HCT116 (cell line): ENCODE measurements at regions not wholly inside any gene's neighbourhood (a gene's known extent, or its start where the extent isn't known, plus 50 kb on each side); places are given as distances from the start of the nearest gene placed in this dataset.
"Not testable (repeated sequence)": the region's sequence is repeated elsewhere in the genome, so short reads cannot be mapped to it uniquely, and the experiment has no call there.

Source experiments
- ATAC-seq: fragments of 200-7000 bp; cut with Tn5 transposase; 2 replicates; pipeline ENCODE4 v1.9.1; 2020; ENCODE audit warnings: mild to moderate bottlenecking, moderate library complexity
- BruUV-seq: library from RNA; stranded (reverse); fragments of 400-500 nt; replicated peaks from 2 replicates; lab custom pipeline; 2021; lab: Mats Ljungman, UMichigan
- CTCF ChIA-PET: fragments of 300-600 bp; sonication (Branson Sonifier 250); formaldehyde crosslinking; loops from one replicate; lab custom pipeline; 2021; ENCODE audit warnings: antibody characterized with exemption; lab: Charles Lee
- POLR2A ChIA-PET: fragments of 300-600, 350-600 bp; sonication (Branson Sonifier 250); formaldehyde crosslinking; loops from one replicate; lab custom pipeline; 2021; ENCODE audit warnings: antibody characterized with exemption; lab: Charles Lee
- RAD21 ChIA-PET, 2 experiments: fragments of 300-600 bp; sonication (Branson Sonifier 250); formaldehyde crosslinking; loops; one replicate each; lab custom pipeline; 2023; ENCODE audit warnings: low total read pairs in 2 of 2; ENCODE audit not compliant: uncharacterized antibody in 2 of 2, unreplicated experiment in 2 of 2, low non-redundant PET in 1 of 2; lab: Charles Lee
- DNase-seq: peaks from one replicate; pipeline ENCODE4 v3.0.0-alpha.2; 2010; ENCODE audit warnings: low read depth, low spot score
- H2AFZ ChIP-seq: fragments of 200-600 bp; shearing (Covaris generic), sonication (generic); 2 replicates; pipeline ENCODE4 v1.6.1; 2017; ENCODE audit warnings: low read depth, mixed run types, mixed read lengths, antibody characterized with exemption, low read length; ENCODE audit not compliant: poor library complexity, severe bottlenecking
- H3K27ac ChIP-seq: 2 replicates; pipeline ENCODE4 v1.5.1; 2012; ENCODE audit warnings: low read depth, low read length
- H3K27me3 ChIP-seq: fragments of 200-600 bp; sonication (generic); 2 replicates; pipeline ENCODE4 v1.6.1; 2016; ENCODE audit warnings: mixed run types, low read length, mixed read lengths; ENCODE audit not compliant: insufficient read depth
- H3K36me3 ChIP-seq, 2 experiments: fragments of 200-500 bp in 1 of 2; fragments of 200-600 bp in 1 of 2; sonication (Bioruptor generic) in 1 of 2; sonication (generic) in 1 of 2; 2 replicates each; pipeline versions ENCODE4 v1.5.1 to v1.6.1; 2014 to 2016; ENCODE audit warnings: low read length in 2 of 2, inconsistent platforms in 1 of 2, mixed read lengths in 1 of 2, mixed run types in 1 of 2; ENCODE audit not compliant: insufficient read depth in 2 of 2, control insufficient read depth in 1 of 2
- H3K4me1 ChIP-seq, 2 experiments: fragments of 200-600 bp in 1 of 2; sonication (generic) in 1 of 2; 2 replicates each; pipeline versions ENCODE4 v1.5.1 to v1.6.1; 2012 to 2017; ENCODE audit warnings: low read length in 2 of 2, inconsistent platforms in 1 of 2, mild to moderate bottlenecking in 1 of 2, mixed read lengths in 1 of 2, mixed run types in 1 of 2, moderate library complexity in 1 of 2; ENCODE audit not compliant: insufficient read depth in 2 of 2, control insufficient read depth in 1 of 2
- H3K4me2 ChIP-seq: fragments of 200-600 bp; sonication (generic); 2 replicates; pipeline ENCODE4 v1.6.1; 2017; ENCODE audit warnings: mixed run types, low read length, mixed read lengths
- H3K4me3 ChIP-seq, 2 experiments: fragments of 200-600 bp in 1 of 2; sonication (generic) in 1 of 2; replicated peaks in 1 of 2; 2 replicates each; pipeline ENCODE4 v1.5.1; 2011 to 2016; ENCODE audit warnings: low read length in 2 of 2, control low read depth in 1 of 2, low read depth in 1 of 2, mild to moderate bottlenecking in 1 of 2, mixed read lengths in 1 of 2, mixed run types in 1 of 2
- H3K79me2 ChIP-seq: fragments of 200-600 bp; sonication (generic); 2 replicates; pipeline ENCODE4 v1.6.1; 2017; ENCODE audit warnings: mild to moderate bottlenecking, mixed run types, low read length, moderate library complexity, mixed read lengths; ENCODE audit not compliant: insufficient read depth
- H3K9ac ChIP-seq: fragments of 200-600 bp; sonication (generic); 2 replicates; pipeline ENCODE4 v1.6.1; 2016; ENCODE audit warnings: low read length, mixed read lengths
- H3K9me2 ChIP-seq: fragments of 200-600 bp; sonication (generic), shearing (Covaris generic); 2 replicates; pipeline ENCODE4 v1.6.1; 2017; ENCODE audit warnings: mixed run types, mild to moderate bottlenecking, moderate library complexity; ENCODE audit not compliant: insufficient read depth
- H3K9me3 ChIP-seq, 2 experiments: fragments of 200-500 bp in 1 of 2; fragments of 200-600 bp in 1 of 2; sonication (Bioruptor generic) in 1 of 2; sonication (generic) in 1 of 2; 2 replicates each; pipeline ENCODE4 v1.6.1; 2014 to 2017; ENCODE audit warnings: low read length in 2 of 2, mixed read lengths in 2 of 2, inconsistent platforms in 1 of 2, low read depth in 1 of 2, mild to moderate bottlenecking in 1 of 2, mixed run types in 1 of 2, moderate library complexity in 1 of 2; ENCODE audit not compliant: control insufficient read depth in 1 of 2, insufficient read depth in 1 of 2
- H4K20me1 ChIP-seq: fragments of 200-600 bp; sonication (generic), shearing (Covaris generic); 2 replicates; pipeline ENCODE4 v1.6.1; 2017; ENCODE audit warnings: mixed run types, mild to moderate bottlenecking, moderate library complexity; ENCODE audit not compliant: insufficient read depth
- CBX3 ChIP-seq: IDR thresholded peaks from 2 replicates; pipeline ENCODE4 v1.6.1; 2012; ENCODE audit warnings: low read depth
- EZH2phosphoT487 ChIP-seq: fragments of 200-600 bp; IDR thresholded peaks from 2 replicates; pipeline ENCODE4 v1.6.1; 2018; ENCODE audit warnings: antibody characterized with exemption, borderline replicate concordance
- JUND ChIP-seq: IDR thresholded peaks from 2 replicates; pipeline ENCODE4 v1.6.1; 2012
- SIN3A ChIP-seq: IDR thresholded peaks from 2 replicates; pipeline ENCODE4 v1.6.1; 2012; ENCODE audit warnings: low read depth
- YY1 ChIP-seq: IDR thresholded peaks from 2 replicates; pipeline ENCODE4 v1.6.1; 2011; ENCODE audit warnings: low read length, low read depth, moderate library complexity, mild to moderate bottlenecking; ENCODE audit not compliant: insufficient replicate concordance; ENCODE audit errors: extremely low read depth
- ZNF274 ChIP-seq: fragments of 200-500 bp; sonication (Bioruptor generic); IDR thresholded peaks from 2 replicates; pipeline ENCODE4 v1.6.1; 2014; ENCODE audit warnings: mild to moderate bottlenecking, low read depth, low read length, inconsistent platforms
- intact Hi-C: fragments of 100-400 bp; cut with micrococcal nuclease; formaldehyde crosslinking; loops from 2 replicates; pipeline ENCODE4 v1.10.0; 2022

GRCh38 chr13:80814541-80814940 is 473.6 kb upstream of the SPRY2 start:
- no peaks in the 10 kb centered on the region for H3K4me1 ChIP-seq
- TF ChIP-seq EZH2phosphoT487 (no peak), JUND (no peak), SIN3A (no peak), CBX3 (no peak), YY1 (no peak), ZNF274 (no peak)
- no peaks in the 10 kb centered on the region for H3K79me2 ChIP-seq
- H3K27me3 ChIP-seq: no peaks in the 10 kb centered on the region
- no TSS peak for BruUV-seq
- no peaks in the 10 kb centered on the region for H4K20me1 ChIP-seq
- no peak overlapping the region for H3K4me3 ChIP-seq
- H3K4me2 ChIP-seq: no peak overlapping the region
- no peaks in the 10 kb centered on the region for H3K9me2 ChIP-seq
- ATAC-seq: no peak
- no peaks in the 10 kb centered on the region for H3K36me3 ChIP-seq
- RAD21 ChIA-PET: no interaction called here
- POLR2A ChIA-PET: no interaction called here
- no peak overlapping the region for H3K9ac ChIP-seq
- no peak for DNase-seq
- H3K9me3 ChIP-seq: 0 out of 4 replicates have a peak, but pooled peaks cover 0 to 4% of the 10 kb centered on the region in 2 experiments
- H3K27ac ChIP-seq: no peak overlapping the region
- H2AFZ ChIP-seq: no peak overlapping the region
- intact Hi-C loops: no loop called here
- CTCF ChIA-PET: no interaction called here

- H3K4me2 ChIP-seq, intact Hi-C loops, H3K27me3 ChIP-seq, ATAC-seq, H3K4me1 ChIP-seq, H3K4me3 ChIP-seq, RAD21 ChIA-PET, CTCF ChIA-PET, H2AFZ ChIP-seq, H3K9ac ChIP-seq, H3K9me2 ChIP-seq, H4K20me1 ChIP-seq, H3K9me3 ChIP-seq, H3K36me3 ChIP-seq, H3K27ac ChIP-seq, POLR2A ChIA-PET, H3K79me2 ChIP-seq, DNase-seq, BruUV-seq: not testable (repeated sequence)
Observed at GRCh38 chr13:80810294-80810693, 469.4 kb upstream of the SPRY2 start.
